ENCODE measurements at regions not wholly inside any gene's neighbourhood (a gene's known extent, or its start where the extent isn't known, plus 50 kb on each side); places are given as distances from the start of the nearest gene placed in this dataset.
A peak's percentile ranks its signal among the peaks of the same experiment; 100 is the strongest.

- Histone ChIP-seq H4K20me1 (ENCODE audit: low read depth) (no peaks in the 10 kb centered on the region), H2AFZ (replicated peaks) (no peak overlapping the region), H3K27ac (no peak overlapping the region), H3K4me1 (no peaks in the 10 kb centered on the region), H3K9ac (no peak overlapping the region), H3K79me2 (ENCODE audit: low read depth) (no peaks in the 10 kb centered on the region), H3K27me3 (no peaks in the 10 kb centered on the region), H3K36me3 (no peaks in the 10 kb centered on the region), H3K4me3 (no peak overlapping the region), H3K4me2 (no peak overlapping the region), H3K9me3 (ENCODE audit: low read depth) (no peaks in the 10 kb centered on the region), H3F3A (ENCODE audit: low read depth) (no peaks in the 10 kb centered on the region)
- no peak overlapping the region for H3K27ac Mint-ChIP-seq
- no peaks in the 10 kb centered on the region for H3K9me3 Mint-ChIP-seq
- H3K27me3 Mint-ChIP-seq (ENCODE audit: insufficient read depth, low read depth) = peaks cover 6% of the 10 kb centered on the region
- no peaks in the 10 kb centered on the region for H3K36me3 Mint-ChIP-seq
- no peak for DNase-seq (ENCODE audit: low spot score)
- TF ChIP-seq EZH2 (IDR thresholded peaks at IDR 0.05) = no peak
- TF ChIP-seq, protein P1, sequence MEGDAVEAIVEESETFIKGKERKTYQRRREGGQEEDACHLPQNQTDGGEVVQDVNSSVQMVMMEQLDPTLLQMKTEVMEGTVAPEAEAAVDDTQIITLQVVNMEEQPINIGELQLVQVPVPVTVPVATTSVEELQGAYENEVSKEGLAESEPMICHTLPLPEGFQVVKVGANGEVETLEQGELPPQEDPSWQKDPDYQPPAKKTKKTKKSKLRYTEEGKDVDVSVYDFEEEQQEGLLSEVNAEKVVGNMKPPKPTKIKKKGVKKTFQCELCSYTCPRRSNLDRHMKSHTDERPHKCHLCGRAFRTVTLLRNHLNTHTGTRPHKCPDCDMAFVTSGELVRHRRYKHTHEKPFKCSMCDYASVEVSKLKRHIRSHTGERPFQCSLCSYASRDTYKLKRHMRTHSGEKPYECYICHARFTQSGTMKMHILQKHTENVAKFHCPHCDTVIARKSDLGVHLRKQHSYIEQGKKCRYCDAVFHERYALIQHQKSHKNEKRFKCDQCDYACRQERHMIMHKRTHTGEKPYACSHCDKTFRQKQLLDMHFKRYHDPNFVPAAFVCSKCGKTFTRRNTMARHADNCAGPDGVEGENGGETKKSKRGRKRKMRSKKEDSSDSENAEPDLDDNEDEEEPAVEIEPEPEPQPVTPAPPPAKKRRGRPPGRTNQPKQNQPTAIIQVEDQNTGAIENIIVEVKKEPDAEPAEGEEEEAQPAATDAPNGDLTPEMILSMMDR (IDR thresholded peaks at IDR 0.05) = no peak
- no peak for TF ChIP-seq EZH2phosphoT487 (IDR thresholded peaks at IDR 0.05)
- H3K4me3 Mint-ChIP-seq = no peak overlapping the region
- peaks cover 22% of the 10 kb centered on the region for H3K4me1 Mint-ChIP-seq
Observed at GRCh38 chrX:137646472-137646871, 80.5 kb downstream of the ZIC3 start.

- Histone ChIP-seq H2AFZ (replicated peaks) (no peak overlapping the region), H3K4me1 (no peaks in the 10 kb centered on the region), H3K27me3 (no peaks in the 10 kb centered on the region), H3K9me3 (ENCODE audit: low read depth) (no peaks in the 10 kb centered on the region), H3K9ac (no peak overlapping the region), H3K27ac (no peak overlapping the region), H4K20me1 (ENCODE audit: low read depth) (no peaks in the 10 kb centered on the region), H3F3A (ENCODE audit: low read depth) (no peaks in the 10 kb centered on the region), H3K36me3 (no peaks in the 10 kb centered on the region), H3K79me2 (ENCODE audit: low read depth) (no peaks in the 10 kb centered on the region), H3K4me2 (no peak overlapping the region), H3K4me3 (no peak overlapping the region)
- H3K27ac Mint-ChIP-seq = no peak overlapping the region
- peaks cover 3% of the 10 kb centered on the region for H3K27me3 Mint-ChIP-seq (ENCODE audit: insufficient read depth, low read depth)
- TF ChIP-seq EZH2phosphoT487 (IDR thresholded peaks at IDR 0.05) (no peak), EZH2 (IDR thresholded peaks at IDR 0.05) (no peak)
- TF ChIP-seq, protein P1 (IDR thresholded peaks at IDR 0.05) = no peak
- H3K4me1 Mint-ChIP-seq = peaks cover 10% of the 10 kb centered on the region
- H3K4me3 Mint-ChIP-seq = no peak overlapping the region
- no peak for DNase-seq (ENCODE audit: low spot score)
- no peaks in the 10 kb centered on the region for H3K9me3 Mint-ChIP-seq
- no peaks in the 10 kb centered on the region for H3K36me3 Mint-ChIP-seq
Observed at GRCh38 chrX:137651647-137652046, 85.7 kb downstream of the ZIC3 start.

GRCh38 chrX:137652086-137652485 is 86.2 kb downstream of the ZIC3 start:
- Mint-ChIP-seq H3K4me3 (no peak overlapping the region), H3K27me3 (ENCODE audit: insufficient read depth, low read depth) (peaks cover 3% of the 10 kb centered on the region), H3K36me3 (no peaks in the 10 kb centered on the region), H3K4me1 (peaks cover 10% of the 10 kb centered on the region), H3K9me3 (no peaks in the 10 kb centered on the region), H3K27ac (no peak overlapping the region)
- Histone ChIP-seq H3K9ac (no peak overlapping the region), H3K27ac (no peak overlapping the region), H3K4me1 (no peaks in the 10 kb centered on the region), H3K9me3 (ENCODE audit: low read depth) (no peaks in the 10 kb centered on the region), H2AFZ (replicated peaks) (no peak overlapping the region), H3K4me2 (no peak overlapping the region), H3K27me3 (no peaks in the 10 kb centered on the region), H3F3A (ENCODE audit: low read depth) (no peaks in the 10 kb centered on the region), H3K36me3 (no peaks in the 10 kb centered on the region), H4K20me1 (ENCODE audit: low read depth) (no peaks in the 10 kb centered on the region), H3K79me2 (ENCODE audit: low read depth) (no peaks in the 10 kb centered on the region), H3K4me3 (no peak overlapping the region)
- peak; percentile 27 for DNase-seq (ENCODE audit: low spot score)
- no peak for TF ChIP-seq EZH2phosphoT487 (IDR thresholded peaks at IDR 0.05)
- TF ChIP-seq, protein P1 (IDR thresholded peaks at IDR 0.05) = no peak
- no peak for TF ChIP-seq EZH2 (IDR thresholded peaks at IDR 0.05)

All from neural progenitor cell (in vitro differentiated cells).